ENCODE measurements at regions not wholly inside any gene's neighbourhood (a gene's known extent, or its start where the extent isn't known, plus 50 kb on each side); places are given as distances from the start of the nearest gene placed in this dataset.

GRCh38 chr9:89781838-89782540 lies 177.2 kb downstream of the GADD45G start:
- Histone ChIP-seq H3K9ac (ENCODE audit: low read length) (no peak overlapping the region), H3K9me3 (ENCODE audit: control insufficient read depth in 1 of 2, insufficient read depth in 1 of 2, low read depth in 1 of 2, low read length in 2 of 2) (no peaks in the 10 kb centered on the region), H3K9me2 (ENCODE audit: insufficient read depth) (no peaks in the 10 kb centered on the region), H2AFZ (ENCODE audit: low read depth, low read length, poor library complexity, severe bottlenecking) (no peak overlapping the region), H3K79me2 (ENCODE audit: insufficient read depth, low read length) (no peaks in the 10 kb centered on the region), H4K20me1 (ENCODE audit: insufficient read depth) (no peaks in the 10 kb centered on the region), H3K27me3 (ENCODE audit: insufficient read depth, low read length) (peaks cover 46% of the 10 kb centered on the region), H3K4me1 (ENCODE audit: control insufficient read depth in 1 of 2, insufficient read depth in 2 of 2, low read length in 2 of 2) (no peaks in the 10 kb centered on the region), H3K27ac (ENCODE audit: low read depth, low read length) (no peak overlapping the region), H3K36me3 (ENCODE audit: control insufficient read depth in 1 of 2, insufficient read depth in 2 of 2, low read length in 2 of 2) (no peaks in the 10 kb centered on the region), H3K4me2 (ENCODE audit: low read length) (no peak overlapping the region), H3K4me3 (replicated peaks in 1 of 2; ENCODE audit: low read depth in 1 of 2, low read length in 2 of 2) (no peak overlapping the region)
- TF ChIP-seq SIN3A (IDR thresholded peaks at IDR 0.05; ENCODE audit: low read depth) (no peak), FOSL1 (IDR thresholded peaks at IDR 0.05; ENCODE audit: low read depth) (no peak), ELF1 (IDR thresholded peaks at IDR 0.05; ENCODE audit: borderline replicate concordance, low read depth) (no peak), JUND (IDR thresholded peaks at IDR 0.05) (no peak), ZFX (IDR thresholded peaks at IDR 0.05) (no peak), EZH2phosphoT487 (IDR thresholded peaks at IDR 0.05; ENCODE audit: borderline replicate concordance) (no peak), TCF7L2 (IDR thresholded peaks at IDR 0.05; ENCODE audit: borderline replicate concordance, extremely low read depth, insufficient read depth, insufficient read length) (no peak), YY1 (IDR thresholded peaks at IDR 0.05; ENCODE audit: extremely low read depth, insufficient replicate concordance, low read depth, low read length) (no peak), RAD21 (IDR thresholded peaks at IDR 0.05; ENCODE audit: low read depth) (no peak), SRF (IDR thresholded peaks at IDR 0.05; ENCODE audit: low read depth) (no peak), REST (IDR thresholded peaks at IDR 0.05; ENCODE audit: low read depth) (no peak), POLR2AphosphoS5 (IDR thresholded peaks at IDR 0.05; ENCODE audit: low read depth, low read length) (no peak), MAX (IDR thresholded peaks at IDR 0.05) (no peak), EGR1 (IDR thresholded peaks at IDR 0.05; ENCODE audit: low read depth) (no peak), SP1 (IDR thresholded peaks at IDR 0.05; ENCODE audit: low read depth) (no peak), EZH2 (IDR thresholded peaks at IDR 0.05) (no peak), CEBPB (IDR thresholded peaks at IDR 0.05; ENCODE audit: low read depth) (no peak)
- TF ChIP-seq, protein P1, sequence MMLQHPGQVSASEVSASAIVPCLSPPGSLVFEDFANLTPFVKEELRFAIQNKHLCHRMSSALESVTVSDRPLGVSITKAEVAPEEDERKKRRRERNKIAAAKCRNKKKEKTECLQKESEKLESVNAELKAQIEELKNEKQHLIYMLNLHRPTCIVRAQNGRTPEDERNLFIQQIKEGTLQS (IDR thresholded peaks at IDR 0.05) = no peak
- ChIA-PET CTCF (no interaction called here), POLR2A (no interaction called here), RAD21 (ENCODE audit: low non-redundant PET in 1 of 2, low total read pairs in 2 of 2, uncharacterized antibody in 2 of 2, unreplicated experiment in 2 of 2) (no interaction called here)
- no TSS peak for BruUV-seq (replicated peaks)
- intact Hi-C loops (cut with micrococcal nuclease) = no loop called here
- no peak for DNase-seq (ENCODE audit: low read depth, low spot score)
- ATAC-seq = no peak
